Adrenal gland (tissue), 5 donors: ENCODE measurements at regions not wholly inside any gene's neighbourhood (a gene's known extent, or its start where the extent isn't known, plus 50 kb on each side); places are given as distances from the start of the nearest gene placed in this dataset.

Experiments
- POLR2A ChIP-seq, 2 donors: fragments of 450-650 bp; IDR thresholded peaks; one replicate each; pipeline ENCODE4 v1.6.1; 2017; ENCODE audit warnings: antibody characterized with exemption in 2 of 2, mild to moderate bottlenecking in 2 of 2, moderate library complexity in 1 of 2
- TF ChIP-seq, protein P1 (sequence below), 6 experiments: fragments of 450-650 bp in 4 of 6; fragments of 200-600 bp in 2 of 6; sonication (generic) in 1 of 6; IDR thresholded peaks; 1 replicate in 5 of 6; 2 replicates in 1 of 6; pipeline versions ENCODE4 v1.5.1 to v1.8.0; 2016 to 2021; ENCODE audit warnings: antibody characterized with exemption in 6 of 6, mild to moderate bottlenecking in 2 of 6, moderate library complexity in 1 of 6
- donor health status: DM: no; HTN: no; CAD: no.

- TF ChIP-seq, protein P1, sequence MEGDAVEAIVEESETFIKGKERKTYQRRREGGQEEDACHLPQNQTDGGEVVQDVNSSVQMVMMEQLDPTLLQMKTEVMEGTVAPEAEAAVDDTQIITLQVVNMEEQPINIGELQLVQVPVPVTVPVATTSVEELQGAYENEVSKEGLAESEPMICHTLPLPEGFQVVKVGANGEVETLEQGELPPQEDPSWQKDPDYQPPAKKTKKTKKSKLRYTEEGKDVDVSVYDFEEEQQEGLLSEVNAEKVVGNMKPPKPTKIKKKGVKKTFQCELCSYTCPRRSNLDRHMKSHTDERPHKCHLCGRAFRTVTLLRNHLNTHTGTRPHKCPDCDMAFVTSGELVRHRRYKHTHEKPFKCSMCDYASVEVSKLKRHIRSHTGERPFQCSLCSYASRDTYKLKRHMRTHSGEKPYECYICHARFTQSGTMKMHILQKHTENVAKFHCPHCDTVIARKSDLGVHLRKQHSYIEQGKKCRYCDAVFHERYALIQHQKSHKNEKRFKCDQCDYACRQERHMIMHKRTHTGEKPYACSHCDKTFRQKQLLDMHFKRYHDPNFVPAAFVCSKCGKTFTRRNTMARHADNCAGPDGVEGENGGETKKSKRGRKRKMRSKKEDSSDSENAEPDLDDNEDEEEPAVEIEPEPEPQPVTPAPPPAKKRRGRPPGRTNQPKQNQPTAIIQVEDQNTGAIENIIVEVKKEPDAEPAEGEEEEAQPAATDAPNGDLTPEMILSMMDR (IDR thresholded peaks at IDR 0.05) = no peak
- TF ChIP-seq POLR2A (IDR thresholded peaks at IDR 0.05) = no peak
Measured at GRCh38 chr1:94736549-94736948, 83.6 kb upstream of the SLC44A3 start.
